Adipocyte (in vitro differentiated cells): ENCODE measurements at regions not wholly inside any gene's neighbourhood (a gene's known extent, or its start where the extent isn't known, plus 50 kb on each side); places are given as distances from the start of the nearest gene placed in this dataset.

ENCODE experiments used
- DNase-seq: peaks from one replicate; pipeline ENCODE4 v3.0.0-alpha.2; 2015; ENCODE audit warnings: low read depth
- H3K27me3 ChIP-seq: replicated peaks from 2 replicates; pipeline ENCODE4 v1.7.0; 2013; ENCODE audit warnings: mild to moderate bottlenecking, low read length, moderate library complexity; ENCODE audit not compliant: control insufficient read depth, insufficient read depth
- H3K36me3 ChIP-seq: 2 replicates; pipeline ENCODE4 v1.7.0; 2013; ENCODE audit warnings: low read length, mild to moderate bottlenecking, moderate library complexity; ENCODE audit not compliant: control insufficient read depth, insufficient read depth, severe bottlenecking
- H3K4me1 ChIP-seq: 2 replicates; pipeline ENCODE4 v1.7.0; 2013; ENCODE audit warnings: mild to moderate bottlenecking, low read length, moderate library complexity; ENCODE audit not compliant: control insufficient read depth, insufficient read depth
- H3K4me3 ChIP-seq: 2 replicates; pipeline ENCODE4 v1.7.0; 2013; ENCODE audit warnings: mild to moderate bottlenecking, low read length, moderate library complexity
- H3K9ac ChIP-seq: 2 replicates; pipeline ENCODE4 v1.7.0; 2013; ENCODE audit warnings: mild to moderate bottlenecking, low read length, moderate library complexity
- H3K9me3 ChIP-seq: 2 replicates; pipeline ENCODE4 v1.7.0; 2013; ENCODE audit warnings: mild to moderate bottlenecking, low read length, moderate library complexity; ENCODE audit not compliant: control insufficient read depth

GRCh38 chr18:10322004-10322403, 132.4 kb upstream of the APCDD1 start:
- Histone ChIP-seq H3K4me1 (peaks cover 17% of the 10 kb centered on the region), H3K36me3 (no peaks in the 10 kb centered on the region), H3K27me3 (no peaks in the 10 kb centered on the region), H3K9me3 (no peaks in the 10 kb centered on the region), H3K9ac (no peak overlapping the region), H3K4me3 (no peak overlapping the region)
- DNase-seq: no peak

GRCh38 chr18:10322435-10322834, 132.0 kb upstream of the APCDD1 start:
- no peak overlapping the region for H3K4me3 ChIP-seq
- DNase-seq: no peak
- H3K4me1 ChIP-seq: peaks cover 17% of the 10 kb centered on the region
- H3K27me3 ChIP-seq: no peaks in the 10 kb centered on the region
- H3K9ac ChIP-seq: no peak overlapping the region
- H3K9me3 ChIP-seq: no peaks in the 10 kb centered on the region
- H3K36me3 ChIP-seq: no peaks in the 10 kb centered on the region

- Histone ChIP-seq H3K27me3 (no peaks in the 10 kb centered on the region), H3K36me3 (no peaks in the 10 kb centered on the region), H3K4me1 (no peaks in the 10 kb centered on the region), H3K4me3 (no peak overlapping the region), H3K9me3 (no peaks in the 10 kb centered on the region), H3K9ac (no peak overlapping the region)
- DNase-seq: peak; percentile 26
These were observed 125.3 kb upstream of the APCDD1 start for GRCh38 chr18:10329101-10329500.

- Histone ChIP-seq H3K9me3 (no peaks in the 10 kb centered on the region), H3K27me3 (no peaks in the 10 kb centered on the region), H3K36me3 (no peaks in the 10 kb centered on the region), H3K9ac (no peak overlapping the region), H3K4me3 (no peak overlapping the region), H3K4me1 (no peaks in the 10 kb centered on the region)
- DNase-seq: no peak
These were observed 124.0 kb upstream of the APCDD1 start for GRCh38 chr18:10330428-10330827.

DNA sequence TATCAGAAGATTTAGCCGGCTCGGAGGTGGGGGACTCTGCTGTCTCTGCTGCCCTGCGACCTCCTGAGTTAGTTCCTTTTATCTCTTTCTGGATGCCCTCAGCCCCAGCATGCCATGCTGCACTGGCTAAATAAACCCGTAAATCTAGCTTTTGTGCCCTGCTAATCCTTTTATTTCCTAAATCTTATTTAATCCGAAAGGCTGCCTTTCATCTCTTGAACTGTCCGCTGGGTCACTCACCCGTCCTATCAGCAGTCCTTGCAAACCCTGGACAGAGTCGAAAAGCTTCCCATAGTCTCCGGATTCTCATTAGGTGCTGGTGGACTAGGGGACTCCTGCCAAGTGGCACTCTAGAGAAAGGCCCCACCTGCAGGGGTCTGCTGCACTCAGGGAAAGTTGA, 122.0 kb upstream of the APCDD1 start:
- no peaks in the 10 kb centered on the region for H3K36me3 ChIP-seq
- H3K27me3 ChIP-seq: no peaks in the 10 kb centered on the region
- no peaks in the 10 kb centered on the region for H3K9me3 ChIP-seq
- H3K4me3 ChIP-seq: no peak overlapping the region
- no peaks in the 10 kb centered on the region for H3K4me1 ChIP-seq
- no peak for DNase-seq
- no peak overlapping the region for H3K9ac ChIP-seq

GRCh38 chr18:10336749-10337350, 117.6 kb upstream of the APCDD1 start:
- Histone ChIP-seq H3K9me3 (no peaks in the 10 kb centered on the region), H3K4me1 (no peaks in the 10 kb centered on the region), H3K9ac (no peak overlapping the region), H3K36me3 (no peaks in the 10 kb centered on the region), H3K4me3 (no peak overlapping the region), H3K27me3 (peaks cover 3% of the 10 kb centered on the region)
- DNase-seq: no peak

GRCh38 chr18:10340821-10341220, 113.6 kb upstream of the APCDD1 start:
- DNase-seq: no peak
- H3K27me3 ChIP-seq: peaks cover 3% of the 10 kb centered on the region
- no peaks in the 10 kb centered on the region for H3K9me3 ChIP-seq
- H3K9ac ChIP-seq: no peak overlapping the region
- no peaks in the 10 kb centered on the region for H3K36me3 ChIP-seq
- no peaks in the 10 kb centered on the region for H3K4me1 ChIP-seq
- no peak overlapping the region for H3K4me3 ChIP-seq

DNA sequence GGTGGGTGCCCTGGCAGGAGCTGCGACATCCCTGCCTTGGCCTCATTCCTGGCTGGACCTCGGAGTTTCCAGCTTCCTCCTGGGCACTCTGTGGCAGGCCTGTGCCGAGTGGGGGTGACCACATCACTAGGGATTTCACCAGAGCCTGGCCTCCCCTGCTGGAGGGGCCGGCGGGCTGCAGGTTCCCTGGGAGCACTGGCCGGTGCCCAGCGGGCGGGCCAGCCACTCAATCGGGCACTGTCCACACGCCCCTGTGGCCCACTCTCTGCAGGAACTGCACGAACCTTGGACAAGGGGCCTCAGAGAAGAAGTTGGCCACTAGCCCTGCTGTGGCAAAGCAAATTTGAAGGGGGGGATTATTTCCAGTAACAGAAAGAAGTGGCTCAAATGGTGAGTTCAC, 110.7 kb upstream of the APCDD1 start:
- peaks cover 3% of the 10 kb centered on the region for H3K27me3 ChIP-seq
- no peaks in the 10 kb centered on the region for H3K4me1 ChIP-seq
- no peaks in the 10 kb centered on the region for H3K36me3 ChIP-seq
- no peak overlapping the region for H3K4me3 ChIP-seq
- no peaks in the 10 kb centered on the region for H3K9me3 ChIP-seq
- H3K9ac ChIP-seq: no peak overlapping the region
- DNase-seq: no peak

- no peak for DNase-seq
- Histone ChIP-seq H3K36me3 (no peaks in the 10 kb centered on the region), H3K27me3 (no peaks in the 10 kb centered on the region), H3K4me3 (no peak overlapping the region), H3K9me3 (no peaks in the 10 kb centered on the region), H3K4me1 (no peaks in the 10 kb centered on the region), H3K9ac (no peak overlapping the region)
These were observed 107.6 kb upstream of the APCDD1 start for GRCh38 chr18:10346749-10347415.

DNA sequence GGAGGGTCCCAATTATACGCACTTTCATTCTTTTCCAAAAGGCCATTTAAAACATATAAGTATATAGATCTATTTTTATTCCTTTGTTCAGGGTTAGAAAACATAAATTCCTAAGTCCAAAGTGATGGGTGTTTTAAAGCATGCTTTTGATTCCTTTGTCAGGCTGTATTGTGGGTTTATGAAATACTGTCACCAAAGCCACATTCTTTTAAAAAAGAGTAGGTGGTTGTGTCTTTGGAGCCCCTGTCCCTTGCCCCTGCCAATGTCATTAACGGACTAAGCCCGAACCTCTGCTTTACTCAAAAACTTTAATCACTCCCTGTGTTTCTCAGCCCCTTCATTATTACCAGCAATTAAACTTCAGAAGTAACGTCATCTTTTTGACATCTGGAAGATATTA, 104.9 kb upstream of the APCDD1 start:
- peaks cover 17% of the 10 kb centered on the region for H3K4me1 ChIP-seq
- no peak overlapping the region for H3K4me3 ChIP-seq
- DNase-seq: peak; percentile 7
- H3K36me3 ChIP-seq: no peaks in the 10 kb centered on the region
- H3K27me3 ChIP-seq: no peaks in the 10 kb centered on the region
- H3K9ac ChIP-seq: no peak overlapping the region
- no peaks in the 10 kb centered on the region for H3K9me3 ChIP-seq

GRCh38 chr18:10350661-10351060, 103.8 kb upstream of the APCDD1 start:
- Histone ChIP-seq H3K27me3 (no peaks in the 10 kb centered on the region), H3K4me3 (no peak overlapping the region), H3K4me1 (peaks cover 21% of the 10 kb centered on the region), H3K9me3 (no peaks in the 10 kb centered on the region), H3K9ac (no peak overlapping the region), H3K36me3 (no peaks in the 10 kb centered on the region)
- DNase-seq: no peak
